NCI-H82 (cell line): ENCODE measurements at regions not wholly inside any gene's neighbourhood (a gene's known extent, or its start where the extent isn't known, plus 50 kb on each side); places are given as distances from the start of the nearest gene placed in this dataset.

Experiments used
- DNase-seq: peaks from one replicate; lab custom pipeline; 2025; lab: John Stamatoyannopoulos, UW

GRCh38 chr12:23464241-23464812 is 485.1 kb downstream of the SOX5 start:
- peak; percentile 73 for DNase-seq

- no peak for DNase-seq
These were observed 477.0 kb downstream of the SOX5 start for GRCh38 chr12:23472329-23472971.

GRCh38 chr12:23473071-23473470 is 476.4 kb downstream of the SOX5 start:
- no peak for DNase-seq

- DNase-seq = no peak
These were observed 475.0 kb downstream of the SOX5 start for GRCh38 chr12:23474438-23474976.
